H9 (cell line): ENCODE measurements at regions not wholly inside any gene's neighbourhood (a gene's known extent, or its start where the extent isn't known, plus 50 kb on each side); places are given as distances from the start of the nearest gene placed in this dataset.

Source experiments
- DNase-seq: peaks from one replicate; pipeline ENCODE4 v3.0.0-alpha.2; 2017
- H2AFZ ChIP-seq: one replicate; pipeline ENCODE4 v1.6.1; 2013; ENCODE audit warnings: mild to moderate bottlenecking, low read length, control low read depth, moderate library complexity
- H2AK5ac ChIP-seq: 2 replicates; pipeline ENCODE4 v1.6.1; 2013; ENCODE audit warnings: low read length, control low read depth, mixed read lengths; ENCODE audit not compliant: insufficient read length
- H2BK120ac ChIP-seq: one replicate; pipeline ENCODE4 v1.6.1; 2013; ENCODE audit warnings: low read depth, mild to moderate bottlenecking, low read length, control low read depth, inconsistent platforms; ENCODE audit not compliant: poor library complexity, severe bottlenecking
- H2BK12ac ChIP-seq: 2 replicates; pipeline ENCODE4 v1.6.1; 2013; ENCODE audit warnings: low read length, control low read depth, mixed read lengths, low read depth; ENCODE audit not compliant: insufficient read length
- H2BK15ac ChIP-seq: 2 replicates; pipeline ENCODE4 v1.6.1; 2013; ENCODE audit warnings: low read depth, low read length, control low read depth
- H2BK20ac ChIP-seq: one replicate; pipeline ENCODE4 v1.6.1; 2013; ENCODE audit warnings: low read depth, mild to moderate bottlenecking, low read length, control low read depth, inconsistent platforms; ENCODE audit not compliant: poor library complexity, severe bottlenecking
- H2BK5ac ChIP-seq: 2 replicates; pipeline ENCODE4 v1.6.1; 2013; ENCODE audit warnings: low read length, control low read depth, mixed read lengths; ENCODE audit not compliant: insufficient read length
- H3K14ac ChIP-seq: 2 replicates; pipeline ENCODE4 v1.6.1; 2013; ENCODE audit warnings: low read length, control low read depth; ENCODE audit not compliant: insufficient read depth
- H3K18ac ChIP-seq: 2 replicates; pipeline ENCODE4 v1.6.1; 2013; ENCODE audit warnings: low read depth, mild to moderate bottlenecking, mixed read lengths, low read length, control low read depth; ENCODE audit not compliant: insufficient read length
- H3K23ac ChIP-seq: 2 replicates; pipeline ENCODE4 v1.6.1; 2013; ENCODE audit warnings: low read length, control low read depth, mixed read lengths, low read depth; ENCODE audit not compliant: insufficient read length
- H3K23me2 ChIP-seq: 2 replicates; pipeline ENCODE4 v1.6.1; 2013; ENCODE audit warnings: low read depth, mild to moderate bottlenecking, mixed read lengths, low read length, control low read depth; ENCODE audit not compliant: insufficient read length, poor library complexity, severe bottlenecking
- H3K27ac ChIP-seq: 2 replicates; pipeline ENCODE4 v1.5.1; 2013; ENCODE audit warnings: low read length, control low read depth, mixed read lengths, low read depth; ENCODE audit not compliant: insufficient read length
- H3K27me3 ChIP-seq: 2 replicates; pipeline ENCODE4 v1.6.1; 2013; ENCODE audit warnings: low read length, control low read depth, inconsistent platforms; ENCODE audit not compliant: insufficient read depth
- H3K4ac ChIP-seq: 2 replicates; pipeline ENCODE4 v1.6.1; 2013; ENCODE audit warnings: low read depth, mild to moderate bottlenecking, control low read depth, inconsistent platforms, low read length, moderate library complexity
- H3K4me1 ChIP-seq: 2 replicates; pipeline ENCODE4 v1.6.1; 2013; ENCODE audit warnings: low read length, control low read depth, inconsistent platforms; ENCODE audit not compliant: insufficient read depth
- H3K4me2 ChIP-seq: 2 replicates; pipeline ENCODE4 v1.6.1; 2013; ENCODE audit warnings: low read length, control low read depth, mixed read lengths; ENCODE audit not compliant: insufficient read length, insufficient read depth
- H3K56ac ChIP-seq: 2 replicates; pipeline ENCODE4 v1.6.1; 2013; ENCODE audit warnings: low read depth, mild to moderate bottlenecking, mixed read lengths, low read length, control low read depth; ENCODE audit not compliant: insufficient read length
- H3K79me1 ChIP-seq: 2 replicates; pipeline ENCODE4 v1.6.1; 2013; ENCODE audit warnings: low read depth, mild to moderate bottlenecking, moderate library complexity, low read length, control low read depth, inconsistent platforms; ENCODE audit not compliant: insufficient read depth, poor library complexity, severe bottlenecking
- H3K79me2 ChIP-seq: 2 replicates; pipeline ENCODE4 v1.6.1; 2013; ENCODE audit warnings: low read length, control low read depth, inconsistent platforms; ENCODE audit not compliant: insufficient read depth
- H3K9ac ChIP-seq: 2 replicates; pipeline ENCODE4 v1.6.1; 2013; ENCODE audit warnings: low read length, control low read depth, mixed read lengths; ENCODE audit not compliant: insufficient read length; ENCODE audit errors: extremely low read depth
- H3K9me3 ChIP-seq: one replicate; pipeline ENCODE4 v1.6.1; 2013; ENCODE audit warnings: low read depth, low read length, inconsistent platforms; ENCODE audit not compliant: control insufficient read depth
- H3T11ph ChIP-seq: one replicate; pipeline ENCODE4 v1.6.1; 2013; ENCODE audit warnings: mild to moderate bottlenecking, low read length, control low read depth, inconsistent platforms
- H4K20me1 ChIP-seq: one replicate; pipeline ENCODE4 v1.6.1; 2013; ENCODE audit not compliant: control insufficient read depth, insufficient read length, insufficient read depth
- H4K5ac ChIP-seq: 2 replicates; pipeline ENCODE4 v1.6.1; 2013; ENCODE audit warnings: low read depth, mild to moderate bottlenecking, mixed read lengths, low read length, control low read depth; ENCODE audit not compliant: insufficient read length
- H4K8ac ChIP-seq: replicated peaks from 2 replicates; pipeline ENCODE4 v1.6.1; 2013; ENCODE audit warnings: low read length, control low read depth, mixed read lengths, low read depth; ENCODE audit not compliant: insufficient read length
- H4K91ac ChIP-seq: 2 replicates; pipeline ENCODE4 v1.6.1; 2013; ENCODE audit warnings: low read depth, mild to moderate bottlenecking, moderate library complexity, mixed read lengths, low read length, control low read depth; ENCODE audit not compliant: insufficient read length
- H3K27ac Mint-ChIP-seq, 3 experiments: 2 replicates in 2 of 3; 3 replicates in 1 of 3; pipeline ENCODE4 v1.8.0; 2020 to 2021; ENCODE audit warnings: mixed read lengths in 3 of 3, mild to moderate bottlenecking in 1 of 3, moderate library complexity in 1 of 3
- H3K27me3 Mint-ChIP-seq: 2 replicates; pipeline ENCODE4 v1.8.0; 2021; ENCODE audit warnings: low read depth, mild to moderate bottlenecking, moderate library complexity, mixed read lengths
- H3K36me3 Mint-ChIP-seq, 3 experiments: 2 replicates in 2 of 3; 3 replicates in 1 of 3; pipeline ENCODE4 v1.8.0; 2020 to 2021; ENCODE audit warnings: low read depth in 3 of 3, mixed read lengths in 3 of 3; ENCODE audit not compliant: insufficient read depth in 1 of 3
- H3K4me1 Mint-ChIP-seq, 2 experiments: 2 replicates each; pipeline ENCODE4 v1.8.0; 2020; ENCODE audit warnings: mixed read lengths in 2 of 2
- H3K4me3 Mint-ChIP-seq, 2 experiments: 2 replicates in 1 of 2; 3 replicates in 1 of 2; pipeline ENCODE4 v1.8.0; 2020 to 2021; ENCODE audit warnings: mild to moderate bottlenecking in 2 of 2, mixed read lengths in 2 of 2, moderate library complexity in 1 of 2
- H3K9me3 Mint-ChIP-seq, 2 experiments: 2 replicates in 1 of 2; 3 replicates in 1 of 2; pipeline ENCODE4 v1.8.0; 2020; ENCODE audit warnings: mild to moderate bottlenecking in 2 of 2, mixed read lengths in 2 of 2, moderate library complexity in 1 of 2
- WGBS: extraction: QIAGEN DNeasy Blood & Tissue Kit; methylation state at CpG from one replicate; pipeline ENCODE4 v1.1.7; 2013; ENCODE audit warnings: missing lambda C conversion rate, low lambda C conversion rate, mixed read lengths; ENCODE audit not compliant: insufficient read length; ENCODE audit errors: extremely low coverage; 5-methylcytosine and 5-hydroxymethylcytosine counted together
- TF ChIP-seq, protein P1 (sequence below): fragments of 200-600 bp; sonication (generic); conservative IDR thresholded peaks from 3 replicates; pipeline ENCODE4 v1.8.0; 2021; ENCODE audit warnings: antibody characterized with exemption, mild to moderate bottlenecking

DNA sequence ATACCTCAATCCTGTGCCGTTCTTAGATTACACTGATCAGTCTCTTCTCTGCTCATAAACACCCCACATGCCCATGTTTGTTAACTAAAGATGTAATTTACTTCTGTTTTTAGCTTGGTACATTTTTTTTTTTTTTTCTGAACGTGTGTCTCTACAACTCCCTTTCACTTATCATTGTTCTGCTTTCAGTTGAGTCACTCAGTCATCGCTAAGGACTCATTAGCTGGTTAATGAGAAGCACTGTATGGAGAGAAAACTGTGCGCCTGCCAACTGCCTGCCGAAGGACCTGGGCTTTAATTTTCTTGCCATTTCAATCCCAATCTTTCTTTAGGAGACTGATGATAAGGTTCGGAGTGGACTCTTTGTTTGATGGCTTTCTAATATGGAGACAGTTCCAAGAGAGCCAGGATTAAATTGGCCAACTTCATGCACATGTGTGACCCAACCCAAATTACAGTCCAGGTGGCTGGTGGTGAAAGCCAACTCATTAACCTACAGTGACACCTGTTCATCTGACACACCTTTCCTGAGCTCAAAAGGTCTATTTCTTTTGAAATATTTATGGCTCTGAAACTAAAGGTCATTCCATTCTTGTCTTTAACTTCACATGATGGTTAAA lies 334.1 kb downstream of the BCKDHB start:
- Mint-ChIP-seq H3K27ac (no peak overlapping the region), H3K4me1 (peaks cover 6 to 7% of the 10 kb centered on the region in 2 experiments), H3K27me3 (no peaks in the 10 kb centered on the region), H3K4me3 (no peak overlapping the region), H3K36me3 (peaks cover 1 to 14% (median 1%) of the 10 kb centered on the region in 3 experiments; a peak in 5 of 7 replicates), H3K9me3 (peaks cover 4 to 7% of the 10 kb centered on the region in 2 experiments; a peak in 2 of 5 replicates)
- Histone ChIP-seq H4K5ac (no peak overlapping the region), H4K20me1 (no peaks in the 10 kb centered on the region), H3K18ac (no peak overlapping the region), H4K91ac (no peak overlapping the region), H2AFZ (no peak overlapping the region), H3K4ac (no peak overlapping the region), H3K4me2 (no peak overlapping the region), H3K4me1 (no peaks in the 10 kb centered on the region; the same call in 1 of the 2 replicates), H3K14ac (no peak overlapping the region), H3K23ac (no peak overlapping the region), H2BK20ac (no peak overlapping the region), H3K9me3 (peaks cover 3% of the 10 kb centered on the region), H3K56ac (no peak overlapping the region), H3K79me2 (no peaks in the 10 kb centered on the region), H3K79me1 (no peaks in the 10 kb centered on the region), H3K27me3 (no peaks in the 10 kb centered on the region), H2AK5ac (no peak overlapping the region), H2BK120ac (no peak overlapping the region), H3T11ph (no peak overlapping the region), H4K8ac (no peak overlapping the region), H2BK12ac (no peak overlapping the region), H3K27ac (no peak overlapping the region), H2BK5ac (no peak overlapping the region), H2BK15ac (no peak overlapping the region), H3K23me2 (no peaks in the 10 kb centered on the region), H3K9ac (no peak overlapping the region)
- no peak for DNase-seq
- WGBS: no CpG with 5 or more reads among the region's 6 CpGs
- TF ChIP-seq, protein P1, sequence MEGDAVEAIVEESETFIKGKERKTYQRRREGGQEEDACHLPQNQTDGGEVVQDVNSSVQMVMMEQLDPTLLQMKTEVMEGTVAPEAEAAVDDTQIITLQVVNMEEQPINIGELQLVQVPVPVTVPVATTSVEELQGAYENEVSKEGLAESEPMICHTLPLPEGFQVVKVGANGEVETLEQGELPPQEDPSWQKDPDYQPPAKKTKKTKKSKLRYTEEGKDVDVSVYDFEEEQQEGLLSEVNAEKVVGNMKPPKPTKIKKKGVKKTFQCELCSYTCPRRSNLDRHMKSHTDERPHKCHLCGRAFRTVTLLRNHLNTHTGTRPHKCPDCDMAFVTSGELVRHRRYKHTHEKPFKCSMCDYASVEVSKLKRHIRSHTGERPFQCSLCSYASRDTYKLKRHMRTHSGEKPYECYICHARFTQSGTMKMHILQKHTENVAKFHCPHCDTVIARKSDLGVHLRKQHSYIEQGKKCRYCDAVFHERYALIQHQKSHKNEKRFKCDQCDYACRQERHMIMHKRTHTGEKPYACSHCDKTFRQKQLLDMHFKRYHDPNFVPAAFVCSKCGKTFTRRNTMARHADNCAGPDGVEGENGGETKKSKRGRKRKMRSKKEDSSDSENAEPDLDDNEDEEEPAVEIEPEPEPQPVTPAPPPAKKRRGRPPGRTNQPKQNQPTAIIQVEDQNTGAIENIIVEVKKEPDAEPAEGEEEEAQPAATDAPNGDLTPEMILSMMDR: no peak
